HepG2 (cell line): ENCODE measurements at regions not wholly inside any gene's neighbourhood (a gene's known extent, or its start where the extent isn't known, plus 50 kb on each side); places are given as distances from the start of the nearest gene placed in this dataset.

Experiments used
- ATAC-seq: fragments of 200-7000 bp; cut with Tn5 transposase; 3 replicates; pipeline ENCODE4 v1.9.1; 2020; ENCODE audit warnings: mild to moderate bottlenecking, moderate library complexity
- BruUV-seq: library from RNA; stranded (reverse); fragments of 400-500 nt; replicated peaks from 2 replicates; lab custom pipeline; 2021; lab: Mats Ljungman, UMichigan
- CTCF ChIA-PET: fragments of 300-600 bp; formaldehyde crosslinking; extraction: SDS; loops from one replicate; lab custom pipeline; 2021; ENCODE audit warnings: low total read pairs, inconsistent platforms, low intra/inter-chr PET ratio; lab: Yijun Ruan, JAX
- POLR2A ChIA-PET: fragments of 350-600 bp; sonication (Branson Sonifier 250); formaldehyde crosslinking; loops from one replicate; lab custom pipeline; 2020; ENCODE audit warnings: antibody characterized with exemption, inconsistent platforms; lab: Yijun Ruan, JAX
- DNase-seq: peaks from one replicate; pipeline ENCODE4 v3.0.0-alpha.2; 2015; ENCODE audit warnings: low spot score
- FAIRE-seq: peaks from 3 replicates; lab custom pipeline; 2011; peaks lifted over from hg19 to GRCh38; lab: Jason Lieb, UNC
- H2AFZ ChIP-seq: one replicate; pipeline ENCODE4 v1.6.1; 2011; ENCODE audit warnings: low read length, inconsistent platforms
- H3K27ac ChIP-seq: fragments of 300-600 bp; 3 replicates; pipeline ENCODE4 v1.8.0; 2011; ENCODE audit warnings: mixed run types, mild to moderate bottlenecking, mixed read lengths, low read length, inconsistent platforms; ENCODE audit not compliant: insufficient read depth; ENCODE audit errors: extremely low read length
- H3K27me3 ChIP-seq, 2 experiments: fragments of 200-600 bp in 1 of 2; 2 replicates in 1 of 2; 3 replicates in 1 of 2; pipeline versions ENCODE4 v1.6.0 to v1.8.0; 2011; ENCODE audit warnings: low read length in 2 of 2, mild to moderate bottlenecking in 2 of 2, moderate library complexity in 2 of 2, inconsistent platforms in 1 of 2; ENCODE audit not compliant: insufficient read depth in 2 of 2, control insufficient read depth in 1 of 2
- H3K36me3 ChIP-seq, 2 experiments: fragments of 200-600 bp in 1 of 2; replicated peaks in 1 of 2; 2 replicates in 1 of 2; 3 replicates in 1 of 2; pipeline versions ENCODE4 v1.5.1 to v1.8.0; 2011; ENCODE audit warnings: low read length in 2 of 2, inconsistent platforms in 1 of 2; ENCODE audit not compliant: insufficient read depth in 2 of 2, control insufficient read depth in 1 of 2
- H3K4me1 ChIP-seq: 2 replicates; pipeline ENCODE4 v1.5.1; 2012; ENCODE audit warnings: low read length, inconsistent platforms; ENCODE audit not compliant: insufficient read depth
- H3K4me2 ChIP-seq: 2 replicates; pipeline ENCODE4 v1.6.0; 2011; ENCODE audit warnings: low read depth, low read length, inconsistent platforms
- H3K4me3 ChIP-seq, 3 experiments: fragments of 200-600 bp in 1 of 3; sonication (generic), shearing (Covaris generic) in 1 of 3; replicated peaks in 1 of 3; 2 replicates each; pipeline ENCODE4 v1.5.1; 2011 to 2016; ENCODE audit warnings: low read length in 3 of 3, inconsistent platforms in 2 of 3, low read depth in 2 of 3, mild to moderate bottlenecking in 2 of 3, control low read depth in 1 of 3, mixed read lengths in 1 of 3; ENCODE audit not compliant: insufficient read depth in 1 of 3
- H3K79me2 ChIP-seq: one replicate; pipeline ENCODE4 v1.6.1; 2011; ENCODE audit warnings: low read length, inconsistent platforms; ENCODE audit not compliant: insufficient read depth
- H3K9ac ChIP-seq: 2 replicates; pipeline ENCODE4 v1.6.0; 2011; ENCODE audit warnings: mild to moderate bottlenecking, low read depth, low read length, inconsistent platforms; ENCODE audit not compliant: insufficient read depth
- H3K9me3 ChIP-seq: 2 replicates; pipeline ENCODE4 v1.5.1; 2012; ENCODE audit warnings: mild to moderate bottlenecking, low read length
- H4K20me1 ChIP-seq: 2 replicates; pipeline ENCODE4 v1.6.0; 2011; ENCODE audit warnings: inconsistent platforms, mild to moderate bottlenecking, low read length, moderate library complexity; ENCODE audit not compliant: insufficient read depth
- ETV5 ChIP-seq: IDR thresholded peaks from 2 replicates; pipeline ENCODE4 v1.6.1; 2018; ENCODE audit warnings: missing biosample characterization, missing genetic modification reagents, inconsistent platforms, borderline replicate concordance
- MAFK ChIP-seq, 2 experiments: IDR thresholded peaks in 1 of 2; conservative IDR thresholded peaks in 1 of 2; 2 replicates each; pipeline ENCODE4 v1.6.1; 2011; ENCODE audit warnings: improper control_type of control experiment in 2 of 2, low read length in 2 of 2
- MTF1 ChIP-seq: sonication (generic); formaldehyde crosslinking; IDR thresholded peaks from 2 replicates; pipeline ENCODE4 v1.5.0; 2020; ENCODE audit warnings: missing genetic modification reagents
- MTF2 ChIP-seq: sonication (generic); formaldehyde crosslinking; IDR thresholded peaks from 2 replicates; pipeline ENCODE4 v1.5.0; 2020; ENCODE audit warnings: missing genetic modification reagents, borderline replicate concordance
- PHB2 ChIP-seq: fragments of 450-650 bp; IDR thresholded peaks from 2 replicates; pipeline ENCODE4 v1.6.1; 2018; ENCODE audit not compliant: partially characterized antibody
- PHF8 ChIP-seq: sonication (generic); formaldehyde crosslinking; IDR thresholded peaks from 2 replicates; pipeline ENCODE4 v1.5.0; 2020; ENCODE audit warnings: missing genetic modification reagents
- RFX3 ChIP-seq: IDR thresholded peaks from 2 replicates; pipeline ENCODE4 v1.6.1; 2016; ENCODE audit warnings: missing biosample characterization, missing genetic modification reagents
- RXRB ChIP-seq: IDR thresholded peaks from 2 replicates; pipeline ENCODE4 v1.6.1; 2016; ENCODE audit warnings: borderline replicate concordance, missing genetic modification reagents, missing compliant biosample characterization
- SNAPC2 ChIP-seq: sonication (generic); formaldehyde crosslinking; IDR thresholded peaks from 2 replicates; pipeline ENCODE4 v1.8.1; 2022; ENCODE audit warnings: mild to moderate bottlenecking, missing genetic modification reagents
- TCF7L2 ChIP-seq: IDR thresholded peaks from 2 replicates; pipeline ENCODE4 v1.6.1; 2011; ENCODE audit warnings: mild to moderate bottlenecking, low read depth, low read length, moderate library complexity
- TEF ChIP-seq: sonication (generic); formaldehyde crosslinking; IDR thresholded peaks from 2 replicates; pipeline ENCODE4 v1.5.0; 2020; ENCODE audit warnings: missing genetic modification reagents
- THRA ChIP-seq: sonication (generic); formaldehyde crosslinking; IDR thresholded peaks from 2 replicates; pipeline ENCODE4 v1.4.0; 2020; ENCODE audit warnings: missing genetic modification reagents, borderline replicate concordance
- ZBTB7B ChIP-seq: sonication (generic); formaldehyde crosslinking; IDR thresholded peaks from 2 replicates; pipeline ENCODE4 v1.4.0; 2020; ENCODE audit warnings: missing genetic modification reagents
- ZFP36L1 ChIP-seq: sonication (generic); formaldehyde crosslinking; IDR thresholded peaks from 2 replicates; pipeline ENCODE4 v1.8.0; 2022; ENCODE audit warnings: mild to moderate bottlenecking, missing genetic modification reagents, moderate library complexity
- ZSCAN22 ChIP-seq: sonication (generic); formaldehyde crosslinking; IDR thresholded peaks from 2 replicates; pipeline ENCODE4 v1.4.0; 2020; ENCODE audit warnings: mild to moderate bottlenecking, missing genetic modification reagents
- ZUFSP ChIP-seq: sonication (generic); formaldehyde crosslinking; IDR thresholded peaks from 2 replicates; pipeline ENCODE4 v1.9.0; 2021; ENCODE audit warnings: missing genetic modification reagents, mild to moderate bottlenecking, borderline replicate concordance
- WGBS: methylation state at CpG from one replicate; pipeline ENCODE4 v1.1.6; 2017; ENCODE audit warnings: low lambda C conversion rate; 5-methylcytosine and 5-hydroxymethylcytosine counted together
- in situ Hi-C: cut with HindIII; loops from 2 replicates; pipeline ENCODE4 v1.10.0; 2017; ENCODE audit warnings: low pct_unique_long_range_greater_than_20kb; ENCODE audit not compliant: extremely low pct_ligation_motif_present
- intact Hi-C: fragments of 100-400 bp; cut with micrococcal nuclease; formaldehyde crosslinking; loops from one replicate; pipeline ENCODE4 v1.10.0; 2022; ENCODE audit not compliant: unreplicated experiment
- TF ChIP-seq, protein P1 (sequence below): IDR thresholded peaks from 2 replicates; pipeline ENCODE4 v1.6.1; 2012; ENCODE audit warnings: low read length, improper control_type of control experiment

DNA sequence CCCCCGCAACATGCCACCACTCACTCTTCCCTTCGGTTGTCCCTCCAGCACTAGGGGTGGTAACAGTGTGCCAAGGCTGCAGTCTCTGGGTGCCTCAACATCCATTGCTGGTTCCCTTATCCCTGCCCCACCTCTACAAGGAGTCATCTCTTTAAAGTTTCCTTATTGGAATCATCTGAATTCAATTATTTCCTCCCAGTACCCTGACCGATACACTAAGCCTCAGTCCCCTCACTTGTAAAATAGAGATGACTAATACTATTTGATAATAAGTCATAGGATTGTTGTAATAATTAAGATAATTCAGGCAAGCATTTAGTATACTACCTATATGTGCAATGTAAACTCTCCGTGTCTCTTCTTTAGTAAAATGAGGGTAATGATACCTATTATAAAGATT, 352.5 kb downstream of the ENC1 start:
- H3K27ac ChIP-seq: no peak overlapping the region
- intact Hi-C loops (no loop called here), in situ Hi-C loops (no loop called here)
- H3K9me3 ChIP-seq: no peaks in the 10 kb centered on the region
- TF ChIP-seq PHF8 (CRISPR knock-in tag) (no peak), RXRB (CRISPR knock-in tag) (no peak), ZBTB7B (CRISPR knock-in tag) (no peak), MAFK (conservative IDR thresholded peaks at IDR 0.05 in 1 of 2, IDR thresholded peaks at IDR 0.05 in 1 of 2; ENCODE audit: low read length in 2 of 2) (no peak), TCF7L2 (no peak), ZSCAN22 (CRISPR knock-in tag) (no peak), RFX3 (CRISPR knock-in tag) (no peak), MTF2 (CRISPR knock-in tag) (no peak), SNAPC2 (CRISPR knock-in tag) (no peak), PHB2 (no peak), MTF1 (CRISPR knock-in tag) (no peak), ZUFSP (no peak), ETV5 (no peak), THRA (no peak), TEF (CRISPR knock-in tag) (no peak), ZFP36L1 (CRISPR knock-in tag) (no peak)
- TF ChIP-seq, protein P1, sequence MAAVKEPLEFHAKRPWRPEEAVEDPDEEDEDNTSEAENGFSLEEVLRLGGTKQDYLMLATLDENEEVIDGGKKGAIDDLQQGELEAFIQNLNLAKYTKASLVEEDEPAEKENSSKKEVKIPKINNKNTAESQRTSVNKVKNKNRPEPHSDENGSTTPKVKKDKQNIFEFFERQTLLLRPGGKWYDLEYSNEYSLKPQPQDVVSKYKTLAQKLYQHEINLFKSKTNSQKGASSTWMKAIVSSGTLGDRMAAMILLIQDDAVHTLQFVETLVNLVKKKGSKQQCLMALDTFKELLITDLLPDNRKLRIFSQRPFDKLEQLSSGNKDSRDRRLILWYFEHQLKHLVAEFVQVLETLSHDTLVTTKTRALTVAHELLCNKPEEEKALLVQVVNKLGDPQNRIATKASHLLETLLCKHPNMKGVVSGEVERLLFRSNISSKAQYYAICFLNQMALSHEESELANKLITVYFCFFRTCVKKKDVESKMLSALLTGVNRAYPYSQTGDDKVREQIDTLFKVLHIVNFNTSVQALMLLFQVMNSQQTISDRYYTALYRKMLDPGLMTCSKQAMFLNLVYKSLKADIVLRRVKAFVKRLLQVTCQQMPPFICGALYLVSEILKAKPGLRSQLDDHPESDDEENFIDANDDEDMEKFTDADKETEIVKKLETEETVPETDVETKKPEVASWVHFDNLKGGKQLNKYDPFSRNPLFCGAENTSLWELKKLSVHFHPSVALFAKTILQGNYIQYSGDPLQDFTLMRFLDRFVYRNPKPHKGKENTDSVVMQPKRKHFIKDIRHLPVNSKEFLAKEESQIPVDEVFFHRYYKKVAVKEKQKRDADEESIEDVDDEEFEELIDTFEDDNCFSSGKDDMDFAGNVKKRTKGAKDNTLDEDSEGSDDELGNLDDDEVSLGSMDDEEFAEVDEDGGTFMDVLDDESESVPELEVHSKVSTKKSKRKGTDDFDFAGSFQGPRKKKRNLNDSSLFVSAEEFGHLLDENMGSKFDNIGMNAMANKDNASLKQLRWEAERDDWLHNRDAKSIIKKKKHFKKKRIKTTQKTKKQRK: no peak
- no peaks in the 10 kb centered on the region for H3K79me2 ChIP-seq
- no peak for DNase-seq
- WGBS: 83% methylated on average over 4 of the region's 4 CpGs
- H3K4me3 ChIP-seq: no peak overlapping the region
- POLR2A ChIA-PET: no interaction called here
- FAIRE-seq: no peak
- no peaks in the 10 kb centered on the region; a peak in 2 of 5 replicates for H3K27me3 ChIP-seq
- no peak overlapping the region for H3K9ac ChIP-seq
- no peak overlapping the region for H2AFZ ChIP-seq
- no peaks in the 10 kb centered on the region for H3K4me1 ChIP-seq
- ATAC-seq: no peak
- CTCF ChIA-PET: no interaction called here
- no peaks in the 10 kb centered on the region for H4K20me1 ChIP-seq
- no peaks in the 10 kb centered on the region for H3K36me3 ChIP-seq
- no TSS peak for BruUV-seq
- no peak overlapping the region for H3K4me2 ChIP-seq
